Fibroblast of peridontal ligament (primary cell): ENCODE measurements at regions not wholly inside any gene's neighbourhood (a gene's known extent, or its start where the extent isn't known, plus 50 kb on each side); places are given as distances from the start of the nearest gene placed in this dataset.

ENCODE experiments used
- DNase-seq: peaks from one replicate; pipeline ENCODE4 v3.0.0-alpha.2; 2010; ENCODE audit errors: extremely low read depth

GRCh38 chr18:43642727-43643330 lies 365.5 kb upstream of the SYT4 start:
- DNase-seq, result no peak

GRCh38 chr18:43648002-43648401 lies 370.7 kb upstream of the SYT4 start:
- DNase-seq, result peak; percentile 18

- no peak for DNase-seq
These were observed 372.5 kb upstream of the SYT4 start for GRCh38 chr18:43649649-43650357.

GRCh38 chr18:43650426-43650825 lies 373.1 kb upstream of the SYT4 start:
- peak; percentile 69 for DNase-seq

GRCh38 chr18:43651057-43651456 lies 373.8 kb upstream of the SYT4 start:
- peak; percentile 43 for DNase-seq

GRCh38 chr18:43656547-43656946 lies 379.3 kb upstream of the SYT4 start:
- DNase-seq, result no peak

- peak; percentile 74 for DNase-seq
These were observed 384.3 kb upstream of the SYT4 start for GRCh38 chr18:43661570-43661969.

- peak; percentile 97 for DNase-seq
These were observed 385.4 kb upstream of the SYT4 start for GRCh38 chr18:43662657-43663056.

- no peak for DNase-seq
These were observed 385.9 kb upstream of the SYT4 start for GRCh38 chr18:43663159-43663558.

GRCh38 chr18:43664487-43665008 lies 387.3 kb upstream of the SYT4 start:
- peak; percentile 18 for DNase-seq

- DNase-seq, result peak; percentile 93
These were observed 388.0 kb upstream of the SYT4 start for GRCh38 chr18:43665105-43665788.

GRCh38 chr18:43668866-43669265 lies 391.6 kb upstream of the SYT4 start:
- no peak for DNase-seq

GRCh38 chr18:43671431-43671830 lies 394.1 kb upstream of the SYT4 start:
- DNase-seq, result no peak

- peak; percentile 93 for DNase-seq
These were observed 402.8 kb upstream of the SYT4 start for GRCh38 chr18:43680096-43680495.

GRCh38 chr18:43681661-43682060 lies 404.4 kb upstream of the SYT4 start:
- DNase-seq, result peak; percentile 79

- DNase-seq, result no peak
These were observed 404.9 kb upstream of the SYT4 start for GRCh38 chr18:43682196-43682595.

- no peak for DNase-seq
These were observed 409.4 kb upstream of the SYT4 start for GRCh38 chr18:43686709-43687108.

GRCh38 chr18:43692099-43692690 lies 414.9 kb upstream of the SYT4 start:
- DNase-seq, result peak; percentile 70

GRCh38 chr18:43702399-43702798 lies 425.1 kb upstream of the SYT4 start:
- DNase-seq, result no peak

GRCh38 chr18:43703050-43703449 lies 425.8 kb upstream of the SYT4 start:
- DNase-seq, result no peak

- DNase-seq, result no peak
These were observed 428.6 kb upstream of the SYT4 start for GRCh38 chr18:43705850-43706249.

GRCh38 chr18:43710135-43710534 lies 432.8 kb upstream of the SYT4 start:
- DNase-seq, result no peak
